SK-N-MC (cell line): ENCODE measurements at regions not wholly inside any gene's neighbourhood (a gene's known extent, or its start where the extent isn't known, plus 50 kb on each side); places are given as distances from the start of the nearest gene placed in this dataset.

ENCODE experiments used
- EZH2 ChIP-seq: fragments of 200-600 bp; sonication (generic); IDR thresholded peaks from one replicate; pipeline ENCODE4 v1.6.1; 2017; ENCODE audit warnings: antibody characterized with exemption
- FOXP2 ChIP-seq: optimal IDR thresholded peaks from 2 replicates; pipeline ENCODE3; 2011; ENCODE audit warnings: mild to moderate bottlenecking, moderate library complexity; ENCODE audit not compliant: insufficient read depth; ENCODE audit errors: extremely low read length, control extremely low read depth
- POLR2AphosphoS5 ChIP-seq: IDR thresholded peaks from 2 replicates; pipeline ENCODE4 v1.6.1; 2012; ENCODE audit warnings: mild to moderate bottlenecking, low read depth, low read length, borderline replicate concordance

GRCh38 chr12:91401190-91401589 lies 218.6 kb upstream of the DCN start:
- no peak for TF ChIP-seq EZH2
- TF ChIP-seq POLR2AphosphoS5, result no peak
- TF ChIP-seq FOXP2, result no peak
